Hepatocyte (in vitro differentiated cells): ENCODE measurements at regions not wholly inside any gene's neighbourhood (a gene's known extent, or its start where the extent isn't known, plus 50 kb on each side); places are given as distances from the start of the nearest gene placed in this dataset.

ENCODE experiments used
- CTCF ChIP-seq: fragments of 200-600 bp; sonication (generic); IDR thresholded peaks from 2 replicates; pipeline ENCODE4 v1.5.1; 2016; ENCODE audit warnings: antibody characterized with exemption, mild to moderate bottlenecking; ENCODE audit not compliant: poor library complexity
- EZH2phosphoT487 ChIP-seq: fragments of 200-600 bp; sonication (generic); IDR thresholded peaks from one replicate; pipeline ENCODE4 v1.6.1; 2018; ENCODE audit warnings: antibody characterized with exemption, mild to moderate bottlenecking, low read depth, moderate library complexity; ENCODE audit not compliant: unreplicated experiment, severe bottlenecking

- TF ChIP-seq CTCF (no peak), EZH2phosphoT487 (no peak)
Measured at GRCh38 chr12:58217130-58217529, 275.8 kb downstream of the ATP23 start.
